Neuron (in vitro differentiated cells): ENCODE measurements at regions not wholly inside any gene's neighbourhood (a gene's known extent, or its start where the extent isn't known, plus 50 kb on each side); places are given as distances from the start of the nearest gene placed in this dataset.

Source experiments
- H2AFZ ChIP-seq: one replicate; pipeline ENCODE4 v1.6.1; 2013; ENCODE audit warnings: low read depth, mild to moderate bottlenecking, inconsistent platforms, low read length, moderate library complexity
- H3K27me3 ChIP-seq: one replicate; pipeline ENCODE4 v1.6.1; 2013; ENCODE audit warnings: low read length; ENCODE audit not compliant: insufficient read depth
- H3K36me3 ChIP-seq: one replicate; pipeline ENCODE4 v1.6.1; 2013; ENCODE audit warnings: low read length; ENCODE audit not compliant: insufficient read depth
- H3K4me1 ChIP-seq: one replicate; pipeline ENCODE4 v1.6.1; 2013; ENCODE audit warnings: low read length; ENCODE audit not compliant: insufficient read depth
- H3K4me3 ChIP-seq: 2 replicates; pipeline ENCODE4 v1.5.1; 2013; ENCODE audit warnings: mild to moderate bottlenecking, low read length, moderate library complexity
- H3K9me3 ChIP-seq: one replicate; pipeline ENCODE4 v1.6.1; 2013; ENCODE audit warnings: low read length

GRCh38 chr11:87961606-87962005, 213.6 kb downstream of the RAB38 start:
- no peaks in the 10 kb centered on the region for H3K27me3 ChIP-seq
- H3K4me1 ChIP-seq = no peaks in the 10 kb centered on the region
- no peak overlapping the region for H3K4me3 ChIP-seq
- H3K36me3 ChIP-seq = no peaks in the 10 kb centered on the region
- no peaks in the 10 kb centered on the region for H3K9me3 ChIP-seq
- H2AFZ ChIP-seq = no peak overlapping the region

- Histone ChIP-seq H3K36me3 (no peaks in the 10 kb centered on the region), H3K27me3 (no peaks in the 10 kb centered on the region), H3K4me1 (no peaks in the 10 kb centered on the region), H2AFZ (no peak overlapping the region), H3K4me3 (no peak overlapping the region), H3K9me3 (no peaks in the 10 kb centered on the region)
Measured at GRCh38 chr11:87957961-87958360, 217.3 kb downstream of the RAB38 start.

- no peaks in the 10 kb centered on the region for H3K9me3 ChIP-seq
- H3K4me1 ChIP-seq = no peaks in the 10 kb centered on the region
- no peaks in the 10 kb centered on the region for H3K36me3 ChIP-seq
- no peak overlapping the region for H2AFZ ChIP-seq
- H3K4me3 ChIP-seq = no peak overlapping the region
- H3K27me3 ChIP-seq = no peaks in the 10 kb centered on the region
Measured at GRCh38 chr11:87954476-87954875, 220.8 kb downstream of the RAB38 start.

DNA sequence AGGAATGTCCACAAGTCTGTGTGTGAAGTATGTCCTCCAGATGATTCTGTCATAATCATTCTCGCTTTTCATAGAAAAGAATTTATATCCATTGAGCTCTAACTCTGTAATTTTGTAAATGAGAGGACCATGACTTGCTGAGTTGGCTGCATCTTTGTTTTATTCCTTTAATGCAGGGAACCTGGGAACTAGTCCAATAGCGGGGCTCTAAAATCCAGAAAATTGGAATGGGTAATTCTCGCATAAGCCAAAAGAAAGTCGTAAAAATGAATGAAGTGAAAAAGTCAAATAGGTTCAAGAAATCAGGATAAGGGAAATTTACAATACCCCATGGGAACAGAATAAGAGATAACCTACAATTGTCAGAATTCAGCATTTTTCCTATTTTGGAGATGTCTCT, 232.5 kb downstream of the RAB38 start:
- H3K4me3 ChIP-seq = no peak overlapping the region
- no peaks in the 10 kb centered on the region for H3K27me3 ChIP-seq
- no peaks in the 10 kb centered on the region for H3K4me1 ChIP-seq
- H3K9me3 ChIP-seq = no peaks in the 10 kb centered on the region
- H3K36me3 ChIP-seq = no peaks in the 10 kb centered on the region
- no peak overlapping the region for H2AFZ ChIP-seq

DNA sequence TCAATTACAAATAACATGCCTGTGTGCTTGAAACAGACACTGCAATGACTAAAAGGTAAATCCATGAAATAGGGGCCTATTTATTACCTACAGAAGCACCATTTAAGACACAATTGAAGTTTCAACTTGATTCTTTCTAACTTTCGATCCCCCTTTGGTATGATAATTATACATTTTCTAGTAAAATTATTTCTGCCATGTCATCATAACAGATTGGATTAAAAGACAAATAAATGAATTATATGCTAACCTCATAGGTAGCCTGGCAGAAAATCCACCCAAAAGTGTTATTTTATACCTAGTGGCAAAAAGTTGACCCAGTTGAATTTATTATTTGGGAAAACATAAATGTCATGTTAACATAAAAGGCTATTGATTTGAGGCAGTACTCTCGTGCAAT, 241.1 kb downstream of the RAB38 start:
- Histone ChIP-seq H3K4me1 (no peaks in the 10 kb centered on the region), H3K36me3 (no peaks in the 10 kb centered on the region), H3K9me3 (no peaks in the 10 kb centered on the region), H2AFZ (no peak overlapping the region), H3K4me3 (no peak overlapping the region), H3K27me3 (no peaks in the 10 kb centered on the region)

DNA sequence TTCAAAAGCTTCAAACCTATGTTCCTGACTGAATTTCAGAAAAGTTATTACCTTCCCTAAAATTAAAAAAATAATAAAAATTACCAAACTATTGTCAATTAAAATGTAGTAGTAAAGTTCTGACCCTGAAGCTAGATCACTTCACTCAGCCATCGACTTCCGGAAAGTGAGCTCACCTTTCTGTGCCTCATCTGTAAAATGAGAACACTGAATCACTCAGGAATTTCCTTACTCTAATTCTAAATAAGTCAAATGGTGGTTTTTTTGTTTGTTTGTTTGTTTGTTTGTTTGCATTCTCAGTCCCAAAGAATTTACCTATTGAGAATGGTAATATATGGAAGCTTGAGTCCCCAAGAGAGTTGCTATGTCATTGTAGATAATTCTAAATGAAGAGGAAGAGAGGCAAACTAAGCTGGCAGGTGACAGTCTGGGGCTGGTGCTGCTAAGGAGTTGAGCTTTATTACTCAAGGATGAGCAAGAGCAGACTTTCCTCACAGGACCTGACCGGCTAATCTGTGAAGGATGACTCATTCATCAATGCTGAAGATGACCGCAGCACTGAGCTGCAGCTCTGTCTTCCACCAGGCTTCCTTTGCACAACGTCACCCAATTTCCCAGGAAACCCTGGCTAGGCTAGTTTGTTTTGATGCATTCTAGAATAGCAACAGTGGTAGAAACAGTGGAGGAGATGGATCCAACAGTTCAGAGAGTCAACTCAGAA, 248.8 kb downstream of the RAB38 start:
- no peaks in the 10 kb centered on the region for H3K4me1 ChIP-seq
- H3K27me3 ChIP-seq = no peaks in the 10 kb centered on the region
- no peaks in the 10 kb centered on the region for H3K9me3 ChIP-seq
- no peak overlapping the region for H2AFZ ChIP-seq
- H3K36me3 ChIP-seq = no peaks in the 10 kb centered on the region
- H3K4me3 ChIP-seq = no peak overlapping the region

- Histone ChIP-seq H3K36me3 (no peaks in the 10 kb centered on the region), H3K9me3 (no peaks in the 10 kb centered on the region), H3K27me3 (no peaks in the 10 kb centered on the region), H2AFZ (no peak overlapping the region), H3K4me3 (no peak overlapping the region), H3K4me1 (no peaks in the 10 kb centered on the region)
Measured at GRCh38 chr11:87924125-87924524, 251.1 kb downstream of the RAB38 start.

GRCh38 chr11:87917111-87917510, 258.1 kb downstream of the RAB38 start:
- H3K36me3 ChIP-seq = no peaks in the 10 kb centered on the region
- no peak overlapping the region for H2AFZ ChIP-seq
- H3K27me3 ChIP-seq = no peaks in the 10 kb centered on the region
- H3K9me3 ChIP-seq = no peaks in the 10 kb centered on the region
- H3K4me3 ChIP-seq = no peak overlapping the region
- H3K4me1 ChIP-seq = no peaks in the 10 kb centered on the region

- Histone ChIP-seq H3K4me1 (no peaks in the 10 kb centered on the region), H3K9me3 (no peaks in the 10 kb centered on the region), H3K27me3 (no peaks in the 10 kb centered on the region), H3K36me3 (no peaks in the 10 kb centered on the region), H2AFZ (no peak overlapping the region), H3K4me3 (no peak overlapping the region)
Measured at GRCh38 chr11:87909178-87909577, 266.1 kb downstream of the RAB38 start.

DNA sequence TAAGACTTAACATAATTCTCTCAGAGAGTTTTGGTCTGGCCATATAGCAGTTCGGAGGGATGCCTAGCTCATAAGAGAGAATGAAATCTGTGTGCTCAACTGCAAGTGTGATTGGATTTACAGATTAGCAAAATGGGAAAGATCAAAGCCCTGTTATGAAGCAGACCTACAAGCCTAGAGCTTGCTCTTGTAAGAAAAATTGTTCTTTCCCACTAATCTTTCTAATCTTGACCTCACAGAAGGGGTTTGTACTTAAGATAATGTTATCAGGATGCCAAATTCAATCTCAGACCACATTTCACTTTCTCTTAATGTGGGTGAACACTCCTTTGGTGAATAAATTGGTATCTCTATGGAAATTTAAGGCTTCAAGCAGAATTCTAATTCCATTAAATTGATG, 267.2 kb downstream of the RAB38 start:
- Histone ChIP-seq H3K4me3 (no peak overlapping the region), H3K27me3 (no peaks in the 10 kb centered on the region), H3K9me3 (no peaks in the 10 kb centered on the region), H3K4me1 (no peaks in the 10 kb centered on the region), H3K36me3 (no peaks in the 10 kb centered on the region), H2AFZ (no peak overlapping the region)

GRCh38 chr11:87903345-87903744, 271.9 kb downstream of the RAB38 start:
- Histone ChIP-seq H3K4me3 (no peak overlapping the region), H3K4me1 (no peaks in the 10 kb centered on the region), H2AFZ (no peak overlapping the region), H3K36me3 (no peaks in the 10 kb centered on the region), H3K27me3 (no peaks in the 10 kb centered on the region), H3K9me3 (no peaks in the 10 kb centered on the region)

DNA sequence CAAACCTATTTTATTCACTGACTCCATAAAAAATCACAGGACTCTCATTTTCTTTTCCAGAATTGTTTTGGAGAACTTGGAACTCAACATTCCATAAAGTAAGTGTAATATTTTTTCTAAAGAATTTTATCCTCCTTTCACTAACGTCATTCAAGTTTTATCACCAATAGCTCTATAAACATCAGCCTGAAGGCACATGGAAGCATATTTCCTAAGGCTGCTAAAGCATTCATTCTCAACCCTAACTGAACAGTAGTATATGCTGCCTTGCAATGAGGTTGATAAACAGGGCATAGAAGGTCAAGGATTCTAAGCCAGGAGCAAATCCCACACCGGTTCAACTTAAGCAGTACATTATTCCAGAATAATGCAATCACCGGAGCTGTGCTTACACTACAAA, 273.9 kb downstream of the RAB38 start:
- no peak overlapping the region for H3K4me3 ChIP-seq

DNA sequence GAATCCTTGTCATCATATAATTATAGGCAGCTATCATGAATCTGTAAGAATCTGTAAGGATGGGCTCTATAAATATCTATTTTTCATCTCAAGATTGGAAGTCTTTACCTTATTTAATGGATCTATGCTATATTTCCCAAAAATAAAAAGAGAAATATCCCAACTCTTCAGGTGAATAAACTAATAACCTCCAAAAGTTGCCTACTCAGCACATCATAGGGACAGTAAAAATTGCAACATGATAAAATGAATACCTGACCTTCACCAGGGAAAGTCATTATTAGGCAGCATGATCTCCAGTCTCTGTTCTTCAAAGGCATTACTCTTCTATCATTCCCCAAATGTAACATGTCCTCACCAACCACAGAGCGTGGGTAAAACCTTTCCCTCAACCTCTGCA, 277.3 kb downstream of the RAB38 start:
- H2AFZ ChIP-seq = no peak overlapping the region
- no peaks in the 10 kb centered on the region for H3K27me3 ChIP-seq
- H3K4me3 ChIP-seq = no peak overlapping the region
- no peaks in the 10 kb centered on the region for H3K36me3 ChIP-seq
- H3K4me1 ChIP-seq = no peaks in the 10 kb centered on the region
- no peaks in the 10 kb centered on the region for H3K9me3 ChIP-seq

More for the DNA sequence above, 273.9 kb downstream of the RAB38 start:
- H3K36me3 ChIP-seq = no peaks in the 10 kb centered on the region
- no peaks in the 10 kb centered on the region for H3K9me3 ChIP-seq
- H3K27me3 ChIP-seq = no peaks in the 10 kb centered on the region
- H3K4me1 ChIP-seq = no peaks in the 10 kb centered on the region
- H2AFZ ChIP-seq = no peak overlapping the region

- H2AFZ ChIP-seq = no peak overlapping the region
- no peaks in the 10 kb centered on the region for H3K36me3 ChIP-seq
- no peak overlapping the region for H3K4me3 ChIP-seq
- H3K4me1 ChIP-seq = no peaks in the 10 kb centered on the region
- H3K27me3 ChIP-seq = no peaks in the 10 kb centered on the region
- no peaks in the 10 kb centered on the region for H3K9me3 ChIP-seq
Measured at GRCh38 chr11:87897071-87897470, 278.2 kb downstream of the RAB38 start.
